SK-N-SH (cell line): ENCODE measurements at regions not wholly inside any gene's neighbourhood (a gene's known extent, or its start where the extent isn't known, plus 50 kb on each side); places are given as distances from the start of the nearest gene placed in this dataset.

Experiments used
- CTCF ChIP-seq: fragments of 200-600 bp; sonication (generic); IDR thresholded peaks from 2 replicates; pipeline ENCODE4 v1.6.1; 2017; ENCODE audit warnings: antibody characterized with exemption, mild to moderate bottlenecking, moderate library complexity
- EP300 ChIP-seq, 2 experiments: IDR thresholded peaks; 2 replicates each; pipeline versions ENCODE4 v1.4.0 to v1.6.1; 2012; ENCODE audit warnings: borderline replicate concordance in 1 of 2, low read depth in 1 of 2, low read length in 1 of 2
- EZH2phosphoT487 ChIP-seq: fragments of 200-600 bp; sonication (generic); IDR thresholded peaks from 2 replicates; pipeline ENCODE4 v1.6.1; 2017; ENCODE audit warnings: low read depth, mixed run types, mild to moderate bottlenecking, antibody characterized with exemption, moderate library complexity, borderline replicate concordance
- JUND ChIP-seq: IDR thresholded peaks from 2 replicates; pipeline ENCODE4 v1.4.0; 2012
- MXI1 ChIP-seq: IDR thresholded peaks from 2 replicates; pipeline ENCODE4 v1.6.1; 2012; ENCODE audit warnings: mild to moderate bottlenecking, low read depth, low read length, improper control_type of control experiment
- RAD21 ChIP-seq: IDR thresholded peaks from 2 replicates; pipeline ENCODE4 v1.6.1; 2012; ENCODE audit warnings: mild to moderate bottlenecking, low read length
- REST ChIP-seq: IDR thresholded peaks from 2 replicates; pipeline ENCODE4 v1.6.1; 2012; ENCODE audit warnings: mild to moderate bottlenecking, low read depth, low read length, moderate library complexity
- RFX5 ChIP-seq: IDR thresholded peaks from 2 replicates; pipeline ENCODE4 v1.6.1; 2012; ENCODE audit warnings: mild to moderate bottlenecking, improper control_type of control experiment, low read length
- RXRA ChIP-seq: IDR thresholded peaks from 2 replicates; pipeline ENCODE4 v1.4.0; 2012; ENCODE audit warnings: low read depth, mild to moderate bottlenecking, borderline replicate concordance
- SIN3A ChIP-seq: IDR thresholded peaks from 2 replicates; pipeline ENCODE4 v1.6.1; 2012; ENCODE audit warnings: low read depth, mild to moderate bottlenecking, low read length, moderate library complexity, borderline replicate concordance
- SMC3 ChIP-seq: IDR thresholded peaks from 2 replicates; pipeline ENCODE4 v1.6.1; 2012; ENCODE audit warnings: low read depth, low read length, improper control_type of control experiment
- TCF12 ChIP-seq: IDR thresholded peaks from 2 replicates; pipeline ENCODE4 v1.4.0; 2012

DNA sequence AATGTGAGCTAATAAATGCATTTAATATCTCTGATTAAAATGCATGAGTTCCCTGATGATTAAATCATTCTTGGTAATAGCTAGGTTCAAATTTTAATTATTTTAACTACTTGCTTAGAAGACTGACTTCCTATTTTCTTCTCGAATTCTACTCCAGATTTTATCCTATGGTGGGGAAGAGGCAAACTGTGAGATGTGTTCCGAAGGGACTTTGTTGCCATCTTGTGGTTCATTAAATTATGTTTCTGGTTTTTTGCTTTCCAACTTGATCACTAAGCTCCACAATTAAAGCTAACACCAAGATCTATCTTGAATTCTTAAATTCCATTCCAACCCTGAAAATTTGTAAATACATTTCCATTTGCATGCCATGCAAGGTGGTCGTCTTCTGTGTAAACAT, 538.4 kb upstream of the PCDH20 start:
- TF ChIP-seq CTCF (peak; percentile 51), RFX5 (no peak), MXI1 (no peak), RXRA (no peak), SMC3 (peak; percentile 44; the same call in 1 of the 2 replicates), RAD21 (peak; percentile 83), EP300 (IDR thresholded peaks at IDR 0.05; ENCODE audit: borderline replicate concordance in 1 of 2, low read depth in 1 of 2, low read length in 1 of 2) (no peak), TCF12 (no peak), SIN3A (no peak), EZH2phosphoT487 (no peak), REST (no peak), JUND (no peak)
